SU-DHL-6 (cell line): ENCODE measurements at regions not wholly inside any gene's neighbourhood (a gene's known extent, or its start where the extent isn't known, plus 50 kb on each side); places are given as distances from the start of the nearest gene placed in this dataset.

Source experiments
- H2AFZ ChIP-seq: fragments of 200-600 bp; sonication (generic); 2 replicates; pipeline ENCODE4 v1.6.1; 2014; ENCODE audit warnings: low read depth, mild to moderate bottlenecking, moderate library complexity, mixed read lengths, antibody characterized with exemption, low read length; ENCODE audit not compliant: severe bottlenecking
- H3F3A ChIP-seq: fragments of 200-600 bp; shearing (Covaris generic); 2 replicates; pipeline ENCODE4 v1.6.0; 2016; ENCODE audit warnings: antibody characterized with exemption, mild to moderate bottlenecking; ENCODE audit not compliant: insufficient read depth
- H3K27ac ChIP-seq: fragments of 200-600 bp; sonication (generic); 2 replicates; pipeline ENCODE4 v1.5.1; 2016; ENCODE audit warnings: low read depth, mild to moderate bottlenecking, low read length, moderate library complexity, mixed read lengths
- H3K27me3 ChIP-seq: fragments of 200-600 bp; sonication (generic), shearing (Covaris generic); 2 replicates; pipeline ENCODE4 v1.6.0; 2014; ENCODE audit warnings: mild to moderate bottlenecking, low read length
- H3K36me3 ChIP-seq: fragments of 200-600 bp; sonication (generic); 2 replicates; pipeline ENCODE4 v1.6.1; 2014; ENCODE audit warnings: mild to moderate bottlenecking, low read length, mixed read lengths
- H3K4me2 ChIP-seq: fragments of 300-600, 200-600 bp; shearing (Covaris generic), sonication (generic); 2 replicates; pipeline ENCODE4 v1.6.0; 2014; ENCODE audit warnings: low read length, low read depth, mild to moderate bottlenecking; ENCODE audit not compliant: poor library complexity, severe bottlenecking
- H3K4me3 ChIP-seq: fragments of 200-600 bp; sonication (generic); 2 replicates; pipeline ENCODE4 v1.5.1; 2014; ENCODE audit warnings: antibody characterized with exemption, low read length, mild to moderate bottlenecking, mixed read lengths; ENCODE audit not compliant: insufficient read depth, poor library complexity, severe bottlenecking
- H3K79me2 ChIP-seq: fragments of 200-600 bp; sonication (generic); 2 replicates; pipeline ENCODE4 v1.6.1; 2014; ENCODE audit warnings: mild to moderate bottlenecking, low read length, moderate library complexity; ENCODE audit not compliant: insufficient read depth
- H3K9ac ChIP-seq: fragments of 200-600 bp; sonication (generic); 2 replicates; pipeline ENCODE4 v1.7.0; 2014; ENCODE audit warnings: mild to moderate bottlenecking, low read length
- H3K9me2 ChIP-seq: fragments of 200-600 bp; sonication (generic); replicated peaks from 2 replicates; pipeline ENCODE4 v1.6.1; 2014; ENCODE audit warnings: low read length; ENCODE audit not compliant: insufficient read depth
- H3K9me3 ChIP-seq: fragments of 200-600 bp; sonication (generic); 2 replicates; pipeline ENCODE4 v1.6.1; 2014; ENCODE audit warnings: low read length, mixed read lengths; ENCODE audit not compliant: insufficient read depth
- H4K20me1 ChIP-seq: fragments of 200-600 bp; sonication (generic); 2 replicates; pipeline ENCODE4 v1.6.1; 2014; ENCODE audit warnings: low read depth, mild to moderate bottlenecking, antibody characterized with exemption, low read length, moderate library complexity, mixed read lengths
- EZH2phosphoT487 ChIP-seq: fragments of 200-600 bp; sonication (generic), shearing (Covaris generic); conservative IDR thresholded peaks from 2 replicates; pipeline ENCODE4 v1.6.1; 2018; ENCODE audit warnings: mild to moderate bottlenecking, antibody characterized with exemption, low read length, moderate library complexity, mixed read lengths
- TF ChIP-seq, protein P1 (sequence below): fragments of 200-600 bp; sonication (generic); IDR thresholded peaks from one replicate; pipeline ENCODE4 v1.5.1; 2017; ENCODE audit warnings: antibody characterized with exemption, mild to moderate bottlenecking, low read length, moderate library complexity; ENCODE audit not compliant: insufficient read depth, poor library complexity, severe bottlenecking

DNA sequence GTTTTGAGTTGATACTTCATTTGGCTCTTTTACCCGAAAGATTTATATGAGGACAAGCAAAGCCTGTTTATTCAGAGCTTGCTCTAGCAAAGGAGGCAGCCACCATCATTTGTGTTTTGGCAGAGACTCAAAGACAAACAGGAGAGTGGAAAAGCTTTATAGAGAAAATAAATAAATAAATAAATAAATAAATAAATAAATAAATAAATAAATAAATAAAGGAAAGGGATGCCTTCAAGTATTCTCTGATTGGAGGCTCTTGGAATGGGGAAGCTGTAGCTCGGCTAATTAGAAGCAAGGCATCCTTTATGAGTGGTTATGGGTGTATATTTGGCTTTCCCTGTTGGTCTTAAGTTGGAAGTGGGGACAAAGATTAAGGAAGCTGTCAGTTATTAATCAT is 229.8 kb downstream of the RASSF9 start:
- Histone ChIP-seq H4K20me1 (no peaks in the 10 kb centered on the region), H3K79me2 (no peaks in the 10 kb centered on the region)

GRCh38 chr12:85609778-85610177 is 226.4 kb downstream of the RASSF9 start:
- Histone ChIP-seq H2AFZ (no peak overlapping the region), H3K9me2 (no peaks in the 10 kb centered on the region), H3K79me2 (no peaks in the 10 kb centered on the region), H3K36me3 (no peaks in the 10 kb centered on the region), H3F3A (no peaks in the 10 kb centered on the region), H3K4me3 (no peak overlapping the region), H3K27me3 (no peaks in the 10 kb centered on the region), H3K4me2 (no peak overlapping the region), H3K27ac (no peak overlapping the region), H3K9me3 (no peaks in the 10 kb centered on the region), H4K20me1 (no peaks in the 10 kb centered on the region), H3K9ac (no peak overlapping the region)
- TF ChIP-seq, protein P1, sequence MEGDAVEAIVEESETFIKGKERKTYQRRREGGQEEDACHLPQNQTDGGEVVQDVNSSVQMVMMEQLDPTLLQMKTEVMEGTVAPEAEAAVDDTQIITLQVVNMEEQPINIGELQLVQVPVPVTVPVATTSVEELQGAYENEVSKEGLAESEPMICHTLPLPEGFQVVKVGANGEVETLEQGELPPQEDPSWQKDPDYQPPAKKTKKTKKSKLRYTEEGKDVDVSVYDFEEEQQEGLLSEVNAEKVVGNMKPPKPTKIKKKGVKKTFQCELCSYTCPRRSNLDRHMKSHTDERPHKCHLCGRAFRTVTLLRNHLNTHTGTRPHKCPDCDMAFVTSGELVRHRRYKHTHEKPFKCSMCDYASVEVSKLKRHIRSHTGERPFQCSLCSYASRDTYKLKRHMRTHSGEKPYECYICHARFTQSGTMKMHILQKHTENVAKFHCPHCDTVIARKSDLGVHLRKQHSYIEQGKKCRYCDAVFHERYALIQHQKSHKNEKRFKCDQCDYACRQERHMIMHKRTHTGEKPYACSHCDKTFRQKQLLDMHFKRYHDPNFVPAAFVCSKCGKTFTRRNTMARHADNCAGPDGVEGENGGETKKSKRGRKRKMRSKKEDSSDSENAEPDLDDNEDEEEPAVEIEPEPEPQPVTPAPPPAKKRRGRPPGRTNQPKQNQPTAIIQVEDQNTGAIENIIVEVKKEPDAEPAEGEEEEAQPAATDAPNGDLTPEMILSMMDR: no peak

More for the DNA sequence above, 229.8 kb downstream of the RASSF9 start:
- Histone ChIP-seq H3K9me2 (no peaks in the 10 kb centered on the region), H3K36me3 (no peaks in the 10 kb centered on the region), H2AFZ (no peak overlapping the region), H3K4me2 (no peak overlapping the region), H3K9ac (no peak overlapping the region), H3K27me3 (no peaks in the 10 kb centered on the region), H3K27ac (no peak overlapping the region), H3K9me3 (no peaks in the 10 kb centered on the region), H3F3A (no peaks in the 10 kb centered on the region), H3K4me3 (no peak overlapping the region)
- TF ChIP-seq EZH2phosphoT487: no peak
- TF ChIP-seq, protein P1: no peak

- no peak overlapping the region for H2AFZ ChIP-seq
- no peaks in the 10 kb centered on the region for H3K9me3 ChIP-seq
- no peaks in the 10 kb centered on the region for H4K20me1 ChIP-seq
- no peak overlapping the region for H3K4me2 ChIP-seq
- no peak overlapping the region for H3K27ac ChIP-seq
- H3K4me3 ChIP-seq: no peak overlapping the region
- no peaks in the 10 kb centered on the region for H3K36me3 ChIP-seq
- no peaks in the 10 kb centered on the region for H3F3A ChIP-seq
- H3K27me3 ChIP-seq: no peaks in the 10 kb centered on the region
- no peak overlapping the region for H3K9ac ChIP-seq
- TF ChIP-seq, protein P1: no peak
- no peak for TF ChIP-seq EZH2phosphoT487
- H3K79me2 ChIP-seq: no peaks in the 10 kb centered on the region
- no peaks in the 10 kb centered on the region for H3K9me2 ChIP-seq
Observed at GRCh38 chr12:85610194-85610593, 226.0 kb downstream of the RASSF9 start.

- Histone ChIP-seq H3K4me3 (no peak overlapping the region), H2AFZ (no peak overlapping the region), H3K9ac (no peak overlapping the region), H3K79me2 (no peaks in the 10 kb centered on the region), H3F3A (no peaks in the 10 kb centered on the region), H3K4me2 (no peak overlapping the region), H3K36me3 (no peaks in the 10 kb centered on the region), H3K9me3 (no peaks in the 10 kb centered on the region), H3K9me2 (no peaks in the 10 kb centered on the region), H4K20me1 (no peaks in the 10 kb centered on the region), H3K27ac (no peak overlapping the region), H3K27me3 (no peaks in the 10 kb centered on the region)
- TF ChIP-seq, protein P1: no peak
- TF ChIP-seq EZH2phosphoT487: no peak
Observed at GRCh38 chr12:85616201-85616600, 220.0 kb downstream of the RASSF9 start.
